ENCODE measurements at regions not wholly inside any gene's neighbourhood (a gene's known extent, or its start where the extent isn't known, plus 50 kb on each side); places are given as distances from the start of the nearest gene placed in this dataset.
"Not testable (repeated sequence)": the region's sequence is repeated elsewhere in the genome, so short reads cannot be mapped to it uniquely, and the experiment has no call there.

DNA sequence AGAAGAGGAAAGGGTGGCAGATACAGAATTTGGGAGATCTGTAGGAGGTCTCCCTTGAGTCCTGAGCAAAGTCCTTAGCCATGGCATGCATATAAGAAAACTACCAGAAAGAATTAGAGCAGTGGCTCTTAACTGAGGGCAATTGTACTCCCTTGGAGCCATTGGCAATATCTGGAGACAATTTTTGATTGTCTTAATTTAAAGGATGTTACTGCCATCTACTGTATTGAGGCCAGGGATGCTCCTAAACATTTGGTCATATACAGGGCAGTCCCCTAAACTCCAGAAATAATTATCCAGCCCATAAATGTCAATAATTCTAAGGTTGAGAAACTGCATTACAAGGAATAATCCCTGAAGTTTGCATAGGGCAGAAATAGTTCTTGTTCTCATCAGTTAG lies 136.4 kb upstream of the ODAD2 start:
- DNase-seq (ENCODE audit: low read depth in 2 of 2) = no peak

DNA sequence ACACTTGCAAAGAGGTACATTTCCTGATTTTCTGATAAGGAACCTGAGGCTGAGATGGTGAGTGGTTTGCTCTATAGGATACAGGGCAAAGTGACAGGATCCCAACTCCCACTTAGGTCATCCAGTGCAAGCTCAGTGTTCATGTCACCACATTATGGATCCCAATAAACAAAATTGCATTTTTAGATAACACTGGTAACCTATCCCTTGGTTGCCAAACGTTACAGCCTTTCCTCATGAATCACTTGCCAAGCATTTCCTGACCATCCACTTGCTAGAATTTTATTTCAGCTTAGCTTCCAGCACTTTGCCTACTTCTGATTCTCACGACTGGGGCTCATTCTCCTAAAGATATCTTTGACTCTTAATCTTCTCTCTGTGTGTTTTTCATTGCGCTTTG lies 131.4 kb upstream of the ODAD2 start:
- DNase-seq (ENCODE audit: low read depth in 2 of 2) = no peak

DNA sequence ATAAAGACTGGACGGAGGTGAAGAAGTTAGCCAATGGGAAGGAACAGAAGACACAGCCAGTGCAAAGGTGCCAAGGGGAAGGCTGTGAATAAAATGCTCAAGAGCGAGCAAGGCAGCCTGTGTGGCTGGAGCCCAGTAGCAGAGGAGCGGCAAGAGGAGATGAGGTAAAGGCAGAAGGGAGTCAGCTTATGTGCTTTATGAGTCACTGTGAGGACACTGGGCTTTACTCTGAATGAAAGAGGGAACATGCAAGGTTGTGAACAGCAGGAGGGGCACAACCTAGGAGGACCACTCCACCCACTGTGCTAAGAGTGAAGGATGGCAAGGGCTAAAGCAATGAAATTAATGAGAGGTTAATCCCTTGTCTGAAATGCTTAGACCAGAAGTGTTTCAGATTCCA lies 129.0 kb upstream of the ODAD2 start:
- no peak for DNase-seq (ENCODE audit: low read depth in 2 of 2)

DNA sequence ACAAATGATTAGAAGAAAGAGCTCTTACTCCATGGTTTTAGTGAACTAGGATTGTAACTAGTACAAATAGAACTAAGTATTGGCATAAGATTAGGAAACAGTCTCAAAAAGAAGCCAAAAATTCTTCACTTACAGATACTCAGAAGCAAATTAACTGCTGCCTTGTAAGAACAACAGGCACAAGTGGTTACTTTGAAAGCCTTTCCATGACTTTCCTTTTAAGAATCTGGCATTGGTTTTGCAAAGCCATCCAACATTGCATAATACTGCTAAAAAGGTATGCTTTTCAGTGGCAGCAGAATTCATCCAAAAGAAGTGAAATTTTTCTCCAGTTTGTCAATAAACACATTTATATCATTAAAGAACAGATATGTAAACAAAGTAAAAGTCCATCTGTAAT lies 126.8 kb upstream of the ODAD2 start:
- DNase-seq (ENCODE audit: low read depth in 2 of 2) = no peak

DNA sequence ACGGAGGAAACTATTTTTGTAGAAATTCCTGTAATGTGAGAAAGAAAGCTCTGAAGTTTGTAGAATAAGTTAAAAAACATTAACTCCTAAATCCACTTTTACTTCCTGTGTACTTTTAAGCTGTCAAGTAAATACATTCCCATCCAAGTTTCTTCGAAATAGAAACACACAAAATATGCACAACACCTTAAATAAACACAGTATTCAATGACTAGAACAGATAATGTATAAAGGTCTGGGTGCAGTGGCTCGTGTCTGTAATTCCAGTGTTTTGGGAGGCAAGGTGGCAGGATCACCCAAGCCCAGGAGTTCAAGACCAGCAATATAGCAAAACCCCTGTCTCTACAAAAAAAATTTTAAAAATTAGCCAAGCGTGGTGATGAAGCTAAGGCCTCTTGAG lies 121.9 kb upstream of the ODAD2 start:
- no peak for DNase-seq (ENCODE audit: low read depth in 2 of 2)

DNA sequence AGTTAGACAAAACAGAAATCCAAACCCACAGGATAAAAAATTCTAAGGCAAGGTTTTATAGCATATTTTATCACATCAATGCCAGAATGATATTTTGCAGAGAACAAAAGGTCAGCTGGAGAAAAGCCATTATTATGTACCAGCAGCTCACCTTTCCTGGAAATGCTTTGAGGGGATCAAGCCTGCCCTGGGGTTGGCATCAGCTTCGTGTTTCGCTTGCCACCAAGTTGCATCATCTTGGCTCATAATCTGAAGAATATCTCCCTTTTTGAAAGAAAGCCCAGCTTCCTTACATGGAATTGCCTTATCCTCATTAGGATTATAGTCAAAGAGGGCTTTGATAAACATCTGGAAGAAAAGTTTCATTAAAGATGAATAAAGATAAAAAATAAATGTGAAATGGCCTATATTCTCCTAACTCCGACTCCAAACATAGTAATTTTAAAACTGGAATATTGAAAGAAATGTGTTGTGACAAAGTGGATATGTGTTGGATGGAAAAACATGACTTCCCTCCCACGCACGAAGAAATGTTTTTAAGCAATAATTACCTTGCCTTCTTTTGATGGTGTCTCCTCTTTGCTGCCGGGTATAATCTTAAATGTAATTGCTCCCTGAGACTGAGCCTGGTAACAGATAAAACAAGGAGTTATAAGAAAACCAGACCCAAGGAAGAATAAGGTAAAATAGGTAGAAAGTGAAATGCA lies 121.3 kb upstream of the ODAD2 start:
- DNase-seq (ENCODE audit: low read depth in 2 of 2) = no peak

GRCh38 chr10:28118985-28119628 lies 120.2 kb upstream of the ODAD2 start:
- DNase-seq (ENCODE audit: low read depth in 2 of 2) = no peak

DNA sequence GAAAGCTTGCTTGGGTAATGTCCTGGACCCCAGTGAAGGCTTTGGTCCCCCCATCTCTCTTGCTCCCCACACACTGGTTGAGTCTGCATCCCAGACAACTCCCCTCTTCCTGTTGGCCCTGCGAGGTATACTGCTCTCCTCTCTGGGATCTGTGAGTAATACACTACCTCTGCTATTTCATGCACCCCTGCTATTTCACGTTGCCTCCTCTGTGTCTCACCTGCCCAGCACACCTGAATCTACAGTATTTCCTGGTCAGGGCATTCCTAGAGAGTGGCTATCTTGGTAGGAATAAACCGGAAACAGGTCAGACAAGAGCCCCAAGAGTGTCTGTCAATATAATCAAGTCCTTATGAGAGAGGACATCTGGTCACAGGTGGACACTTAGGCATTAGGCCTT lies 114.3 kb upstream of the ODAD2 start:
- no peak for DNase-seq (ENCODE audit: low read depth in 2 of 2)

DNA sequence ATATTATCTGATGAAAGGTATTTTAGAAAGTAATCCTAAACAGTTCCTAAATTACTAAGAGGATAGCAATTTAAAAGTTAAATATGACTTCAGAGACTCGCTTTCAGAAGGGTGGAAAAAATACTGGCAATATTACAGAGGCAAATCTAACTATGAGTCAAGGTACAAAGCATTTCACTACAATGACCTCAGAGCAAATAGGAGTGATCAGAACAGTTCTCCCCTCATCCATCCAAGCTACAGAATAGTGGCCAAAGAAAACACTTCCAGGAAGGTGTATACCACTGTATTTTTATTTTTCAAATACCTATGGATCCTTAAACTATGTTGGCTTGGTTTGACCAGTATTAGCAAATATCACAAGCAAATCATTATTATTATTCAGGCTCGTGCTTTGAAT lies 112.8 kb upstream of the ODAD2 start:
- DNase-seq (ENCODE audit: low read depth in 2 of 2) = no peak

DNA sequence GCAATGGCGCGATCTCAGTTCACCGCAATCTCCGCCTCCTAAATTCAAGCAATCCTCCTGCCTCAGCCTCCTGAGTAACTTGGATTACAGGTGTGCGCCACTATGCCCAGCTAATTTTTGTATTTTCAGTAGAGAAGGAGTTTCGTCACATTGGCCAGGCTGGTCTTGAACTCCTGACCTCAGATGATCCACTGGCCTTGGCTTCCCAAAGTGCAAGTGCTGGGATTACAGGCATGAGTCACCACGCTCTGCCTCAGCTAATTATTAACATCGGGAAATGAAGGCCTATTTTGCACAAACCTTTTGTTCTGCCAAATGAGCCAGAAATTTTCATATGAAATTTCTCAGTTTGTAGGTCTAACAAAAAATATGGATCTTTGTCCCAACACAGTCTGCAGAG lies 106.7 kb upstream of the ODAD2 start:
- no peak for DNase-seq (ENCODE audit: low read depth in 2 of 2)

GRCh38 chr10:28097633-28098032 lies 98.8 kb upstream of the ODAD2 start:
- DNase-seq (ENCODE audit: low read depth in 2 of 2) = no peak

GRCh38 chr10:28095791-28096378 lies 97.0 kb upstream of the ODAD2 start:
- no peak for DNase-seq (ENCODE audit: low read depth in 2 of 2)

GRCh38 chr10:28094121-28094520 lies 95.2 kb upstream of the ODAD2 start:
- no peak for DNase-seq (ENCODE audit: low read depth in 2 of 2)

GRCh38 chr10:28091913-28092312 lies 93.0 kb upstream of the ODAD2 start:
- DNase-seq (ENCODE audit: low read depth in 2 of 2) = no peak

- no peak for DNase-seq (ENCODE audit: low read depth in 2 of 2)
Measured at GRCh38 chr10:28090506-28090905, 91.6 kb upstream of the ODAD2 start.

DNA sequence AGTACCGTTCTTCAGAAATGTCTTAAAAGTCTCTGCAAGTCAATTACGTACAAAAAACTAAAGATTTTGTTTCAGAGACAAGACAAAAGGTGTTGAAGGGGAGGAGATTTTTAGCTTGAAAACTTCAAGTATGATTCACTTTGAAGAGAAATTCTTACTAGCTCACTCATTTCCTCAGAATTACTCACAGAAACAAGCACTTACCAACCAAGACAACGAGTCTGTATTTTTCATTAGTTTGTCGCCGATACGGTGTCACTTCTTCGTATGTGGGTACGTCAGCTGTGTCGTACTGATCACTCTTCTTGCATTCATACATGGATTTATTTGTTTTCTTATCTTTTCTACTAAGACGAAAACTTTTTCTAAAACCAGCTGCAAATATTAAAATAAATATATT lies 90.6 kb upstream of the ODAD2 start:
- DNase-seq (ENCODE audit: low read depth in 2 of 2) = no peak

- DNase-seq (ENCODE audit: low read depth in 2 of 2) = no peak
Measured at GRCh38 chr10:28087661-28088351, 88.9 kb upstream of the ODAD2 start.

DNA sequence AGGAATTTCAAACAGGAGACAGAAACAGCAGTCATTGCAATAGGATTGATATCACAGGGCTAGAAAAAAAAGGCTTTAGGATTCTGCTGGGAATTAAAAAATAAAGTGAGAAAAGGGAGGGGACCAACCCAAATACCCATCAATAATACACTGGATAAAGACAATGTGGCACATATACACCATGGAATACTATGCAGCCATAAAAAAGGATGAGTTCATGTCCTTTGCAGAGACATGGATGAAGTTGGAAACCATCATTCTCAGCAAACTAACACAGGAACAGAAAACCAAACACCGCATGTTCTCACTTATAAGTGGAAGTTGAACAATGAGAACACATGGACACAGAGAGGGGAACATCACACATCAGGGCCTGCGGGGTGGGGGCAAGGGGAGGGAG lies 86.9 kb upstream of the ODAD2 start:
- not testable (repeated sequence) for DNase-seq (ENCODE audit: low read depth in 2 of 2)

GRCh38 chr10:28082885-28083284 lies 84.0 kb upstream of the ODAD2 start:
- no peak for DNase-seq (ENCODE audit: low read depth in 2 of 2)

GRCh38 chr10:28082316-28082715 lies 83.4 kb upstream of the ODAD2 start:
- no peak for DNase-seq (ENCODE audit: low read depth in 2 of 2)

GRCh38 chr10:28077889-28078288 lies 79.0 kb upstream of the ODAD2 start:
- no peak for DNase-seq (ENCODE audit: low read depth in 2 of 2)

- DNase-seq (ENCODE audit: low read depth in 2 of 2) = no peak
Measured at GRCh38 chr10:28075424-28075823, 76.5 kb upstream of the ODAD2 start.

GRCh38 chr10:28072573-28072972 lies 73.7 kb upstream of the ODAD2 start:
- DNase-seq (ENCODE audit: low read depth in 2 of 2) = no peak

Data from stimulated activated CD8-positive, alpha-beta memory T cell treated with anti-CD3 and anti-CD28 coated beads, Interleukin-15, amount 100 ng/mL, for 4 hours (primary cell).